ENCODE measurements at regions not wholly inside any gene's neighbourhood (a gene's known extent, or its start where the extent isn't known, plus 50 kb on each side); places are given as distances from the start of the nearest gene placed in this dataset.
"Not testable (repeated sequence)": the region's sequence is repeated elsewhere in the genome, so short reads cannot be mapped to it uniquely, and the experiment has no call there.

GRCh38 chr12:89782807-89783206 is 74.2 kb upstream of the ATP2B1 start:
- no peak for DNase-seq

DNA sequence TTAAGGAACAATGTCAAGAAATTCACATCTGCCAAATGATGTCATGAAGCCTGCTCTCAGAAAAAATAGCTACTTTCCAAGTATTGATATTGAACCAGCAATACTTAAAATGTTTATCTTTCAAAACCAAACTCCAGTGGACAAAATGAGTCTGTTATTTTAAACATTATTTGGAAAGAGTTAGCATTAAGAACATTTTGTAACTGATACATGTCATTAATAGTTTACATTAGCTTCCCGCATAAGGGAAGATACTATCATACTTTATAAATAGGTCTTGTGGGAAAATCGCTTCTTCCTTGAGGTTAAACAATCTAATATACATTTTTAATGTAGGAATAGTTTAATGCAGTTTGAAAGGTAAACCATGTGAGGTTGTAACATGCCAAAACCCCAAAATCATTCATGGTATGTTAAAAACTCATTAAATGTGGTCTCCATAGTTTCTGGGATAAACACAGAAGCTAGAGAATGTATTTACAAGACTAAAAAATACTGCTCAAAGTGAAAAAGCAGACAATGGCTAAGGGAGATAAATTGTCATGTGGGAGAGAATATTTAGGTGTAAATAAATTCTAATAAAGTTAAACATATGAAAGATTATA is 73.4 kb upstream of the ATP2B1 start:
- DNase-seq, result no peak

DNA sequence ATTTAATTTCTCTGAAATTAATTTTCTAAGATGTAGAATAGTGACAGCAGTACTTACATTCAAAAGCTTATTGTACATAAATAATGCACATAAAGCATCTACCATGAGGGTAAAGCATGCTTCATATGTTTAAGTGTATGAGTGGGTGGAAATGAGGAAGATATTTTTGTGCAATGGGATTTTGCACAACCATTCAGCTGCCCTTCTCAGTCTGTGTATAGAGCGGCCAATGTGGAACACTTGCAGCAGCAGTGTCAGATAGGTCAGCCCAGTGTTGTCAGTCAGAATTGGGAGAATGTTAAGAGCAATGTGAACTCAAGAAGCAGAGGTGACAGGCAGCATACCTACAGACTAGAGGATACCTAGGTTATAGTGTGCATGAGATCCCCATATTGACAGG is 72.5 kb upstream of the ATP2B1 start:
- no peak for DNase-seq

- DNase-seq, result no peak
Observed at GRCh38 chr12:89779090-89779489, 70.5 kb upstream of the ATP2B1 start.

- no peak for DNase-seq
Observed at GRCh38 chr12:89777733-89778379, 69.2 kb upstream of the ATP2B1 start.

DNA sequence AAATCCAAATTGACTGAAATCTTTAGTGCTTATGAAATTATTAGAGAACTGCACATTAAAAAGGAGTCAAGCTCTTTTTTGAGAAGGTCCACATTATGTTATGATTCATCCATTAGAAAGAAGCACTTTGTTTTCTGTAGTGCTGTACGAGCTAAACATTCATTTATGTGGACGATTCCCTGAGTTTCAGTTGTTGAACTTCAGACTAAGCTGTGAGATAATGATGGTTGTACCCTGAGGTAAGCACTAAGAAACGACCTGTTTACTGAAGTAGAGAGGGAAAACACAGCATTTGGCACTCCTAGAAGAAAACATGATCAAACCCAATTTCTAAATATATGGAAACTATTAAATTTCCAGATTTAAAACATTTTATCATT is 67.3 kb upstream of the ATP2B1 start:
- DNase-seq, result no peak

- no peak for DNase-seq
Observed at GRCh38 chr12:89775063-89775985, 66.7 kb upstream of the ATP2B1 start.

DNA sequence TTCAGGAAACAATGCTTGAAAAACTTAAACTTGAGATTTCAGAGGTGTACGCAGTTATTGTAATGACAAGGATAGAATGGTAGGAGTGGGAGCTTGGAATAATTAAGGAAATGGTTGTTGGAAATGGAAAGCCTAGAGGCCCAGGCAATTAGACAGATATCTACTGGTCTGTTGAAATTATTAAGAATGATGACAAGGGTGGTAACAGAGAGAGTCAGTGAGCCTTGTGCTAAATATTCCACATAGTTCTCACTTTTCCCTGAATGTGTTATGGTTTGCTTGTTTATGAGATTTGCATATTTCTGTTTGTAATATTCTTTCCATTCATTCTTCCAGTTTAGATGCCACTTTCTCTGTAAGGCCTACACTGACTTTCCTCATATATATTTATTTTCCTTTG is 66.0 kb upstream of the ATP2B1 start:
- no peak for DNase-seq

GRCh38 chr12:89770391-89770790 is 61.8 kb upstream of the ATP2B1 start:
- DNase-seq, result no peak

DNA sequence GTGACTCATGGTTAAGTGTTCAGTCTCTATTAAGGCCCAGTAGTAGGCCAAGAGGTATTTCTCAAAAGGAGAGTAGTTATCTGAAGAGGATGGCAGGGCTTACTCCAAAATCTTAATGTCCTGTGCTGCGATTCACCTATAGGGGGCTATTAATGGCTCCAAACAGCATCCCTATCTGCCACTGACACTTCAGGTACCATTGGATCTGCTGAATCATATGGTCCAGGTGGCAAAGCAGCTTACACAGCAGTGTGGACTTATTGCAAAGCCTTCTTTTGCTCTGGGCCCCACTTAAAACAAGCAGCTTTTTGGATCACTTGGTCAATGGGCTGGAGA is 60.8 kb upstream of the ATP2B1 start:
- no peak for DNase-seq

GRCh38 chr12:89768586-89769482 is 60.2 kb upstream of the ATP2B1 start:
- DNase-seq, result no peak

DNA sequence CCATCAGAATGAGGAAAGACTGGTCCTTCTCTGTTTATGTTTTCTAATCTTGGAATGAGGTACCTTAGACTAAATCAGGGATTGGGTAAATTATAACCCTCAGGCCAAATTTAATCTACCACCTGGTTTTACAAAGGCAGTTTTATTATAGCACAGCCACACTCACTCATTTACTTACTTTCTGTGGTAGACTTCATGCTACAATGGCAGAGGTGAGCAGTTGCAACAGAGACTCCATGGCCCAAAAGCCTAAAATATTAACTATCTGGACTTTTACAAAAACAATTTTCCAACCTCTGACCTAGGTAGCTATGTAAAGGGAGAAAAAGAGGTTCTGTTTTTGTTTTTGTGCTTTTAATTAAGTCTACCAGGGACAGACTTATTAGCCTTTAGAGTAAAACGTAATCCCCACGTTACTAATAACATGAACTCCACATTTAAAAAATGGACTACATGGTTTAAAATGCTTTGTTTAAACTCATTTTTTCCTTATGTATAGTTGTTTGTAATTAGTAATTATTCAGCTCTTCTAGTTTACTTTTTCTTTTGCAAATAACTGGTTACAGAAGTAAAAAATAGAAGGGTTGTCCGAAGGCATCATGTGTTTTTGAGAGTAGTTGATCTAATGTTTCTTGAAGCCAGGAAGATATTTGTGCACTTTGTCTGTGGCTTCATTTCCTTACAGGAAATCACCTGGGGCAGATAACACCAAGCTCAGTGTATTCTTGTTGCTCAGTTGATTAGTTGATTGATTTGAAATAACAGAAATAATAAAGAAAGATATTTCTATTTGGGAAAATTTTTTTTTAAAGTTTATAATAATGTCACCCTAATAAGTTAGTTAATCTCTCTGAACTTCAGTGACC is 57.6 kb upstream of the ATP2B1 start:
- DNase-seq, result no peak

GRCh38 chr12:89764164-89764563 is 55.5 kb upstream of the ATP2B1 start:
- DNase-seq, result not testable (repeated sequence)

GRCh38 chr12:89762498-89763170 is 54.0 kb upstream of the ATP2B1 start:
- DNase-seq, result no peak

- DNase-seq, result no peak
Observed at GRCh38 chr12:89760783-89761182, 52.1 kb upstream of the ATP2B1 start.

Data from activated T-cell treated with anti-CD3 and anti-CD28 coated beads, Interleukin-2, amount 50 U/mL, for 1 hour (primary cell).